ENCODE measurements at regions not wholly inside any gene's neighbourhood (a gene's known extent, or its start where the extent isn't known, plus 50 kb on each side); places are given as distances from the start of the nearest gene placed in this dataset.

DNA sequence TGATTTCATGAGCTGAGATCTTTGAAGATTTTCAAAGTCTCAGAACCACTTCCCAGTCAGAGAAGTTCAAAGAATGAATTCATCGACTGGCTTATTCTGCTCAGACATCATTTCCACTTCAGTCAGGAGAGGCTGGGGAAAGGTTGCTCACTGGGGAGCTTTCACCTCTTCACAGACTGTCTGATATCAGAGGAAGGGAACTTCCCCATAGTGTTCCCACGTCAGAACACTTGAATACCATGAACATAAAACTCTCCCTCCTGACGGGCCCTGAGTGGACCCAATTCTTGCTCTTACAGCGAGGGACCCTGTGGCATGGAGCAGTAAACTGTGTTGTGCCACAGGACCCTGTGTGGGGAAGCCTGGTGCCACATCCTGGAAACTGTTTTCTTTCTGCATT lies 492.6 kb downstream of the COG6 start:
- TF ChIP-seq CTCF (IDR thresholded peaks at IDR 0.05; ENCODE audit: low read length) (no peak), EZH2 (IDR thresholded peaks at IDR 0.05; ENCODE audit: borderline replicate concordance, low read length) (no peak)
